Bronchial epithelial cell (primary cell): ENCODE measurements at regions not wholly inside any gene's neighbourhood (a gene's known extent, or its start where the extent isn't known, plus 50 kb on each side); places are given as distances from the start of the nearest gene placed in this dataset.

Experiments
- DNase-seq: peaks from one replicate; pipeline ENCODE4 v3.0.0-alpha.2; 2010; ENCODE audit warnings: low read depth
- FAIRE-seq: peaks from 2 replicates; lab custom pipeline; 2011; peaks lifted over from hg19 to GRCh38; lab: Jason Lieb, UNC
- H3K27me3 ChIP-seq: 2 replicates; pipeline ENCODE4 v1.5.1; 2011; ENCODE audit warnings: low read length; ENCODE audit not compliant: control insufficient read depth, insufficient read depth
- H3K36me3 ChIP-seq: 2 replicates; pipeline ENCODE4 v1.5.1; 2011; ENCODE audit warnings: low read length; ENCODE audit not compliant: control insufficient read depth, insufficient read depth
- H3K4me3 ChIP-seq: 2 replicates; pipeline ENCODE4 v1.5.1; 2011; ENCODE audit warnings: mild to moderate bottlenecking, low read depth, low read length, control low read depth
- TF ChIP-seq, protein P1 (sequence below): IDR thresholded peaks from 2 replicates; pipeline ENCODE4 v1.5.1; 2011; ENCODE audit warnings: mild to moderate bottlenecking, moderate library complexity, low read length, control low read depth, inconsistent platforms; ENCODE audit not compliant: insufficient read depth, severe bottlenecking

GRCh38 chr12:69084816-69085378 is 151.9 kb upstream of the CPM start:
- no peak for FAIRE-seq
- H3K27me3 ChIP-seq: no peaks in the 10 kb centered on the region
- DNase-seq: no peak
- H3K36me3 ChIP-seq: no peaks in the 10 kb centered on the region
- TF ChIP-seq, protein P1, sequence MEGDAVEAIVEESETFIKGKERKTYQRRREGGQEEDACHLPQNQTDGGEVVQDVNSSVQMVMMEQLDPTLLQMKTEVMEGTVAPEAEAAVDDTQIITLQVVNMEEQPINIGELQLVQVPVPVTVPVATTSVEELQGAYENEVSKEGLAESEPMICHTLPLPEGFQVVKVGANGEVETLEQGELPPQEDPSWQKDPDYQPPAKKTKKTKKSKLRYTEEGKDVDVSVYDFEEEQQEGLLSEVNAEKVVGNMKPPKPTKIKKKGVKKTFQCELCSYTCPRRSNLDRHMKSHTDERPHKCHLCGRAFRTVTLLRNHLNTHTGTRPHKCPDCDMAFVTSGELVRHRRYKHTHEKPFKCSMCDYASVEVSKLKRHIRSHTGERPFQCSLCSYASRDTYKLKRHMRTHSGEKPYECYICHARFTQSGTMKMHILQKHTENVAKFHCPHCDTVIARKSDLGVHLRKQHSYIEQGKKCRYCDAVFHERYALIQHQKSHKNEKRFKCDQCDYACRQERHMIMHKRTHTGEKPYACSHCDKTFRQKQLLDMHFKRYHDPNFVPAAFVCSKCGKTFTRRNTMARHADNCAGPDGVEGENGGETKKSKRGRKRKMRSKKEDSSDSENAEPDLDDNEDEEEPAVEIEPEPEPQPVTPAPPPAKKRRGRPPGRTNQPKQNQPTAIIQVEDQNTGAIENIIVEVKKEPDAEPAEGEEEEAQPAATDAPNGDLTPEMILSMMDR: no peak
- no peak overlapping the region for H3K4me3 ChIP-seq

GRCh38 chr12:69085852-69086251 is 152.9 kb upstream of the CPM start:
- no peak overlapping the region for H3K4me3 ChIP-seq
- FAIRE-seq (no peak), DNase-seq (no peak)
- H3K27me3 ChIP-seq: no peaks in the 10 kb centered on the region
- H3K36me3 ChIP-seq: no peaks in the 10 kb centered on the region
- TF ChIP-seq, protein P1: no peak

- no peak for DNase-seq
- peaks cover 1% of the 10 kb centered on the region for H3K27me3 ChIP-seq
- H3K4me3 ChIP-seq: no peak overlapping the region
- H3K36me3 ChIP-seq: no peaks in the 10 kb centered on the region
- TF ChIP-seq, protein P1: no peak
- no peak for FAIRE-seq
Observed at GRCh38 chr12:69087986-69088385, 151.4 kb upstream of the CPSF6 start.

DNA sequence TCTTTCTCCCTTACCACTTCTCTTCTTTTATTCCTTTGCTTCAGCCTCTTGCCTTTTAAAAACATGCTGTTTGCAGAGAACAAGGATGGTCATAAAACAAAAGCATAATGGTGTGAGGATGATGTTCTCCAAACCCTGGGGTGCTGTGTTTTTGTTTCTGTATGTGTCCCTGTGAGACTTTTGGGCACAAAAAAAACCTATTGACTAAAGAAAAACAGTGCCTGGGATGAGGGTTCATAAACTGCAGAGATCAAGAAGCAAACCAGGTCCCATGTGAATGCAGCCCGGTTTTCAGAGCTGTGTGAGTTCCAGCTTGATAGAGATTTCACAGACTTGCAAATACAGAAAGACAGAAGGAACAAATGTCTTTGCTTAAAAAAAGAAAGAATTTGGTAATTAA is 148.6 kb upstream of the CPSF6 start:
- no peak for FAIRE-seq
- no peak for DNase-seq
- H3K4me3 ChIP-seq: no peak overlapping the region
- TF ChIP-seq, protein P1: no peak
- H3K36me3 ChIP-seq: no peaks in the 10 kb centered on the region
- peaks cover 3% of the 10 kb centered on the region for H3K27me3 ChIP-seq

GRCh38 chr12:69091442-69092017 is 147.8 kb upstream of the CPSF6 start:
- FAIRE-seq: no peak

More at GRCh38 chr12:69091442-69092017, 147.8 kb upstream of the CPSF6 start:
- Histone ChIP-seq H3K27me3 (peaks cover 3% of the 10 kb centered on the region), H3K4me3 (no peak overlapping the region), H3K36me3 (no peaks in the 10 kb centered on the region)
- TF ChIP-seq, protein P1: no peak
- DNase-seq: no peak
